Heart left ventricle (tissue), 16 donors: ENCODE measurements at regions not wholly inside any gene's neighbourhood (a gene's known extent, or its start where the extent isn't known, plus 50 kb on each side); places are given as distances from the start of the nearest gene placed in this dataset.

Source experiments
- ATAC-seq, 4 donors: fragments of 200-7000 bp; cut with Tn5 transposase; one replicate each; pipeline ENCODE4 v1.9.1; 2020 to 2022; ENCODE audit warnings: moderate library complexity in 4 of 4, mild to moderate bottlenecking in 3 of 4, moderate number of reproducible peaks in 1 of 4
- DNase-seq, 5 donors: peaks; one replicate each; pipeline ENCODE4 v3.0.0-alpha.2; 2020
- H3K27ac ChIP-seq, 12 donors: fragments of 200-600 bp; sonication (generic) in 4 of 12; one replicate each; pipeline versions ENCODE4 v1.5.0 to v1.8.0; 2016 to 2022; ENCODE audit warnings: mild to moderate bottlenecking in 2 of 12
- H3K27me3 ChIP-seq, 9 donors: fragments of 200-600 bp; sonication (generic) in 2 of 9; one replicate each; pipeline versions ENCODE4 v1.5.1 to v1.8.0; 2016 to 2022; ENCODE audit warnings: mild to moderate bottlenecking in 3 of 9
- H3K36me3 ChIP-seq, 9 donors: fragments of 200-600 bp; sonication (generic) in 2 of 9; one replicate each; pipeline versions ENCODE4 v1.5.0 to v1.8.0; 2018 to 2022; ENCODE audit warnings: mild to moderate bottlenecking in 2 of 9
- H3K4me1 ChIP-seq, 12 donors: fragments of 200-600 bp; sonication (generic) in 4 of 12; one replicate each; pipeline versions ENCODE4 v1.5.0 to v1.8.0; 2016 to 2022; ENCODE audit warnings: mild to moderate bottlenecking in 3 of 12
- H3K4me3 ChIP-seq, 12 donors: fragments of 200-600 bp; sonication (generic) in 4 of 12; one replicate each; pipeline versions ENCODE4 v1.5.0 to v1.8.0; 2017 to 2022; ENCODE audit warnings: mild to moderate bottlenecking in 9 of 12, moderate library complexity in 4 of 12
- H3K9me3 ChIP-seq, 12 donors: fragments of 200-600 bp; sonication (generic) in 4 of 12; one replicate each; pipeline versions ENCODE4 v1.5.0 to v1.8.0; 2016 to 2022; ENCODE audit warnings: mild to moderate bottlenecking in 1 of 12
- POLR2A ChIP-seq, 2 donors: fragments of 450-650 bp; IDR thresholded peaks; one replicate each; pipeline ENCODE4 v1.6.1; 2017; ENCODE audit warnings: antibody characterized with exemption in 2 of 2, mild to moderate bottlenecking in 2 of 2, moderate library complexity in 2 of 2
- WGBS, 4 donors: extraction: QIAGEN DNeasy Blood & Tissue Kit in 2 of 4; methylation state at CpG; one replicate each; pipeline versions ENCODE4 v1.1.5 to v1.1.7; 2013 to 2018; 5-methylcytosine and 5-hydroxymethylcytosine counted together
- intact Hi-C, 10 donors: fragments of 100-400 bp; cut with DNase I; formaldehyde crosslinking; loops; one replicate each; pipeline versions ENCODE4 v1.11.1 to v1.14.2; 2022
- TF ChIP-seq, protein P1 (sequence below), 12 donors: fragments of 200-600 bp; sonication (generic) in 4 of 12; IDR thresholded peaks; one replicate each; pipeline versions ENCODE4 v1.5.0 to v1.8.0; 2018 to 2022; ENCODE audit warnings: antibody characterized with exemption in 12 of 12, mild to moderate bottlenecking in 5 of 12
- donor health status: ischemic (EF 13 %, LVEDD 7.1; RV severe dilation, severe dysfunction).
- donor health status: healthy with polysubstance abuse.
- donor health status: DM: no; HTN: yes; CAD: no.
- donor health status: DM: no; HTN: no; CAD: no.
- donor health status: ischemic (EF 25% LVEDD 6.9; RV normal size, moderate dysfunction).
- donor health status: ischemic (EF 25% LVEDD 5.7; RV mildly dilated, moderate dysfunction).
- donor health status: healthy.
- donor health status: DM: yes; HTN: yes; CAD: no.
- donor health status: ischemic (EF 35%, LVEDD 5.7; RV mildly dilated, moderate dysfunction).
- donor health status: nonischemic (EF 11% LVEDD 7.7; RV severe dilation, severe dysfunction).
- donor health status: DM: yes; HTN: yes; CAD: no.
- donor health status: PGD.
- donor health status: ischemic (EF 29% LVEDD 5.4; RV normal size, mild dysfunction).
- donor health status: nonischemic (EF 23%, LVEDD 6.1; RV moderate dilation, normal function).

GRCh38 chr6:126716826-126717509, 377.1 kb downstream of the CENPW start:
- ATAC-seq: no peak
- WGBS, 4 donors: 41 to 48% (median 44%) methylated on average over 3 of the region's 3 CpGs

DNA sequence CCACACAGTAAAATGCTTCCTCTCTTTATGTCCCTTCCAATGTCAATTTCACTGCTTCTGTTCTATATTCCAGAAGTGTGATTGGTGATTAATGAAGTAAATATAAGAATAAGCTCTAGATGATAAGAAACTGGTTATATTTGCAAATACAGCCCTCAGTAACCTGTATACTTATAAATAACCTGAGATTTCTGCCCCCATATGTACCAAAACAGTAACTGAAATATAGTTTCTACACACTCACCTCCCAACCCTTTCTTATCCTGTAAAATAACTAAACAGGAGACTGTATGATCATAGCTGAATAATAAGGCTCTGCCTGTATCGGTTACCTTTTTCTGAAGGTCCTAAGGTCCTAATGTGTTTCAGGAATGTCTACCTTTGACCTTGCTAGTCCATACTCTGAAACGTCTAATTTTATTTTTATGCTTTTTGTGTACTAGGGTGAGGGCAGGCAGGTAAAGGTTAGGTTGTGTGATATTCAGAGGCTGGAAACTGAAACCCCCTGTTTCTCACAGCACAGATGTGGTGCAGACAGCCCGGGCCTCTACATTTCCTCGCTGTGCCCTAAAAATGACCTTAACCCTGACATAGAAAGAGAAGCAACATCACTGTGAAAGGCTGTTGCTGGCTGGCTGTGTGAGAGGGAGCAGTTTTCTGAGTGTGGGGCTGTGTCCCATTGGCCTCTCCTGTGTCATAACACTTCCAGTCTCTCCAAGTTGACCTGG, 378.8 kb downstream of the CENPW start:
- H3K4me3 ChIP-seq: no peak overlapping the region
- H3K9me3 ChIP-seq: no peaks in the 10 kb centered on the region
- ATAC-seq (no peak), DNase-seq (no peak)
- H3K36me3 ChIP-seq: no peaks in the 10 kb centered on the region
- no peaks in the 10 kb centered on the region for H3K4me1 ChIP-seq
- TF ChIP-seq POLR2A (IDR thresholded peaks at IDR 0.05): no peak
- TF ChIP-seq, protein P1, sequence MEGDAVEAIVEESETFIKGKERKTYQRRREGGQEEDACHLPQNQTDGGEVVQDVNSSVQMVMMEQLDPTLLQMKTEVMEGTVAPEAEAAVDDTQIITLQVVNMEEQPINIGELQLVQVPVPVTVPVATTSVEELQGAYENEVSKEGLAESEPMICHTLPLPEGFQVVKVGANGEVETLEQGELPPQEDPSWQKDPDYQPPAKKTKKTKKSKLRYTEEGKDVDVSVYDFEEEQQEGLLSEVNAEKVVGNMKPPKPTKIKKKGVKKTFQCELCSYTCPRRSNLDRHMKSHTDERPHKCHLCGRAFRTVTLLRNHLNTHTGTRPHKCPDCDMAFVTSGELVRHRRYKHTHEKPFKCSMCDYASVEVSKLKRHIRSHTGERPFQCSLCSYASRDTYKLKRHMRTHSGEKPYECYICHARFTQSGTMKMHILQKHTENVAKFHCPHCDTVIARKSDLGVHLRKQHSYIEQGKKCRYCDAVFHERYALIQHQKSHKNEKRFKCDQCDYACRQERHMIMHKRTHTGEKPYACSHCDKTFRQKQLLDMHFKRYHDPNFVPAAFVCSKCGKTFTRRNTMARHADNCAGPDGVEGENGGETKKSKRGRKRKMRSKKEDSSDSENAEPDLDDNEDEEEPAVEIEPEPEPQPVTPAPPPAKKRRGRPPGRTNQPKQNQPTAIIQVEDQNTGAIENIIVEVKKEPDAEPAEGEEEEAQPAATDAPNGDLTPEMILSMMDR (IDR thresholded peaks at IDR 0.05): no peak
- H3K27me3 ChIP-seq: no peaks in the 10 kb centered on the region
- no peak overlapping the region for H3K27ac ChIP-seq
- WGBS, 4 donors: 59 to 67% (median 61%) methylated on average over 4 of the region's 4 CpGs
- intact Hi-C loops: no loop called here

More at GRCh38 chr6:126716826-126717509, 377.1 kb downstream of the CENPW start:
- Histone ChIP-seq H3K9me3 (no peaks in the 10 kb centered on the region), H3K4me1 (no peaks in the 10 kb centered on the region), H3K4me3 (no peak overlapping the region), H3K27me3 (no peaks in the 10 kb centered on the region), H3K27ac (no peak overlapping the region), H3K36me3 (no peaks in the 10 kb centered on the region)
- intact Hi-C loops: no loop called here
- no peak for DNase-seq
- no peak for TF ChIP-seq POLR2A (IDR thresholded peaks at IDR 0.05)
- TF ChIP-seq, protein P1 (IDR thresholded peaks at IDR 0.05): no peak

- TF ChIP-seq POLR2A (IDR thresholded peaks at IDR 0.05): no peak
- TF ChIP-seq, protein P1 (IDR thresholded peaks at IDR 0.05): no peak
- DNase-seq (no peak), ATAC-seq (no peak)
- H3K4me3 ChIP-seq: no peak overlapping the region
- H3K27ac ChIP-seq: no peak overlapping the region
- no peaks in the 10 kb centered on the region for H3K27me3 ChIP-seq
- H3K9me3 ChIP-seq: no peaks in the 10 kb centered on the region
- intact Hi-C loops: no loop called here
- H3K4me1 ChIP-seq: no peaks in the 10 kb centered on the region
- no peaks in the 10 kb centered on the region for H3K36me3 ChIP-seq
Measured at GRCh38 chr6:126720304-126720703, 380.4 kb downstream of the CENPW start.

DNA sequence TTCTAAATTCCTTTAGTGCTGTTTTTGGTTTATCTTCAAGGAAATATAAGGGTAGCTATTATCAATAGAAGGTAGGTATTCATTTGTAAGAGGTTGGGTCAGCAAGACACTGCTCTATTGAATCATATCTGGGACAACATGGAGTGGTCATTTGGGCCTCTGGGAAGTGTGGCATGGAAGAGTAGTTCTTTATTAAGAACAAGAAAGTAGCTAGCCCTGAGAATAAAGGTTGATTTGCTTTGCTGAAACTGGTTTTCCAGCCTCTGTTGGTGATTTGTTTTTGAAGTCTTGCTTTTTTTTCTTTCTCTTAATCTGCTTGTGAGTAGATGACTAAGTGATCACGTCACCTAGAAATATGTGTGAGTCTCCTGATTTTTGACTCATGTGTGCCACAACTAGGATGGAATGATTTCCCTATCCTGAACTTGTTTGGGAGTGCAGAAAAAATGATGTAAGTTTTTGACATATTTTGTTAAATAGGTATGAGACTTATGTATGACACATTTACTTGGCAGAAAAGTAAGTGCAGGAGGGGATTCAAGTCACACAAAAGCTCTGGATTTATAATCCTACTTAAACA, 381.8 kb downstream of the CENPW start:
- H3K27ac ChIP-seq: no peak overlapping the region
- WGBS, 4 donors: 58 to 80% (median 69%) methylated on average over 1 of the region's 1 CpG
- DNase-seq (no peak), ATAC-seq (no peak)
- no peaks in the 10 kb centered on the region for H3K27me3 ChIP-seq
- H3K36me3 ChIP-seq: no peaks in the 10 kb centered on the region
- intact Hi-C loops: no loop called here
- no peak overlapping the region for H3K4me3 ChIP-seq
- peaks cover 0 to 7% (median 0%) of the 10 kb centered on the region in 12 donors for H3K9me3 ChIP-seq
- no peaks in the 10 kb centered on the region for H3K4me1 ChIP-seq
- TF ChIP-seq POLR2A (IDR thresholded peaks at IDR 0.05): no peak
